Esophagus squamous epithelium (tissue), 4 donors: ENCODE measurements at regions not wholly inside any gene's neighbourhood (a gene's known extent, or its start where the extent isn't known, plus 50 kb on each side); places are given as distances from the start of the nearest gene placed in this dataset.

Experiments used
- CTCF ChIP-seq, 6 experiments: fragments of 450-650 bp in 4 of 6; fragments of 200-600 bp in 2 of 6; sonication (generic) in 2 of 6; IDR thresholded peaks; one replicate each; pipeline ENCODE4 v1.5.1; 2016 to 2019; ENCODE audit warnings: antibody characterized with exemption in 6 of 6, mild to moderate bottlenecking in 4 of 6, moderate library complexity in 4 of 6
- POLR2A ChIP-seq, 4 donors: fragments of 450-650 bp; IDR thresholded peaks; one replicate each; pipeline ENCODE4 v1.6.1; 2017; ENCODE audit warnings: antibody characterized with exemption in 4 of 4, mild to moderate bottlenecking in 4 of 4, moderate library complexity in 3 of 4

- TF ChIP-seq CTCF (IDR thresholded peaks at IDR 0.05): no peak
- TF ChIP-seq POLR2A (IDR thresholded peaks at IDR 0.05): no peak
Measured at GRCh38 chr20:20820785-20821483, 108.5 kb upstream of the RALGAPA2 start.
